Activated CD8-positive, alpha-beta memory T cell treated with anti-CD3 and anti-CD28 coated beads, Interleukin-2, amount 10 ng/mL, durations not matched to agents 7 days and 5 days (primary cell): ENCODE measurements at regions not wholly inside any gene's neighbourhood (a gene's known extent, or its start where the extent isn't known, plus 50 kb on each side); places are given as distances from the start of the nearest gene placed in this dataset.

ENCODE experiments used
- ATAC-seq: fragments of 150-1000 bp; cut with Tn5 transposase; one replicate; pipeline ENCODE4 v1.10.0; 2021; ENCODE audit warnings: moderate library complexity
- CTCF ChIA-PET: fragments of 350-600 bp; sonication (Branson Sonifier 250); formaldehyde crosslinking; loops from one replicate; lab custom pipeline; 2021; ENCODE audit warnings: antibody characterized with exemption; lab: Charles Lee
- DNase-seq: peaks from one replicate; pipeline ENCODE4 v3.0.0-alpha.2; 2020
- H3K27ac Mint-ChIP-seq: one replicate; pipeline ENCODE4 v1.8.0; 2021; ENCODE audit warnings: mild to moderate bottlenecking, mixed read lengths
- H3K27me3 Mint-ChIP-seq: one replicate; pipeline ENCODE4 v1.8.0; 2021; ENCODE audit warnings: mixed read lengths
- H3K36me3 Mint-ChIP-seq: one replicate; pipeline ENCODE4 v1.8.0; 2021; ENCODE audit warnings: mild to moderate bottlenecking, mixed read lengths
- H3K4me1 Mint-ChIP-seq: one replicate; pipeline ENCODE4 v1.8.0; 2021; ENCODE audit warnings: mixed read lengths
- H3K4me3 Mint-ChIP-seq: one replicate; pipeline ENCODE4 v1.8.0; 2021; ENCODE audit warnings: mild to moderate bottlenecking, moderate library complexity, mixed read lengths
- H3K9me3 Mint-ChIP-seq: one replicate; pipeline ENCODE4 v1.8.0; 2022; ENCODE audit warnings: low read depth, mixed read lengths

DNA sequence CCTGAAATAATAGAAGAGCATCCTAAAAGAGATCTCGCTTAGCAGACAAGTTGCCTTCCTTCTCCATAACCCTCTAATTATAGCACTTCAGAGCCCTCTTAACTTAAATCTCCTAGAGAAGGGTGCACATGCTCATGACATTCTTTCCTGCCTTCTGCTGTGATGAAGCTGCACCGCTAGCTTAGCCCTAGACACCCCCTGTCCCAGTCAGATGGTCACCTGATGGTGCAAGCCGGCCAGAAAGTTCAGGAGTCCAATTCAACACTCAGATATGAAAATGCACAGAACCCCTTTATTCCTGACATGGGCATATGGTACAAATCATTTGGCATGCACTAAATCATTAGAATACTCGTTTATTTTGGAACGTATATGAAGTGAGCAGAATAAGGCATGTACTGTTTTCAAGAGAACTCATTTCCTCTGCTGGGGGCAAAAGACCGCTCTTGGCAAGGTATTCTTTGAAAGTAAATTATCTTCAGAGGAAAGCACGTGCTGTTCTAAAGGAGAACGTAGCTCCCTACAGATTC is 420.4 kb upstream of the PROK2 start:
- no peaks in the 10 kb centered on the region for H3K9me3 Mint-ChIP-seq

DNA sequence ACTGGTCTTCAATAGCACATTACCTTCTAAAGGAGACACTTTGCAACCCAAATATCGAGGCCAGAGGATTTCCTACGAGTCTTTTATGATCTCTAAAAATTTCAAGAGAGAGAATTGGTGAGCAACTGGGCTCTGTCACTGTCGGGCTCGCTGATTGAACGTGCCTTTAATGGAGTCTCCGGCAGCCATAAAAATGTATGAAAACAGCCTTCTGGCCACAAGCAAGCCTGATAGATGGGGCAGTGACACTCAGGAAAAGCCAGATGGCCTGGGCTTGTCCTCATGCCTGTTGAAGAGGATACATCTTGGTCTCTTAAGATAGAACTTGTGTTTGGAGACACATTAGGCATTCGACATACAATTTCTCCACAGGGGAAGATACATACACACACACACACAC is 419.5 kb upstream of the PROK2 start:
- no peak overlapping the region for H3K4me3 Mint-ChIP-seq
- DNase-seq: no peak
- H3K27me3 Mint-ChIP-seq: peaks cover 25% of the 10 kb centered on the region
- H3K9me3 Mint-ChIP-seq: peaks cover 3% of the 10 kb centered on the region
- no peak for ATAC-seq
- no peaks in the 10 kb centered on the region for H3K4me1 Mint-ChIP-seq
- CTCF ChIA-PET: no interaction called here
- H3K27ac Mint-ChIP-seq: no peak overlapping the region
- H3K36me3 Mint-ChIP-seq: peaks cover 2% of the 10 kb centered on the region

More for the DNA sequence above, 420.4 kb upstream of the PROK2 start:
- Mint-ChIP-seq H3K27ac (no peak overlapping the region), H3K27me3 (peaks cover 31% of the 10 kb centered on the region), H3K4me3 (no peak overlapping the region), H3K36me3 (peaks cover 2% of the 10 kb centered on the region), H3K4me1 (no peaks in the 10 kb centered on the region)
- CTCF ChIA-PET: no interaction called here
- no peak for ATAC-seq
- DNase-seq: no peak

DNA sequence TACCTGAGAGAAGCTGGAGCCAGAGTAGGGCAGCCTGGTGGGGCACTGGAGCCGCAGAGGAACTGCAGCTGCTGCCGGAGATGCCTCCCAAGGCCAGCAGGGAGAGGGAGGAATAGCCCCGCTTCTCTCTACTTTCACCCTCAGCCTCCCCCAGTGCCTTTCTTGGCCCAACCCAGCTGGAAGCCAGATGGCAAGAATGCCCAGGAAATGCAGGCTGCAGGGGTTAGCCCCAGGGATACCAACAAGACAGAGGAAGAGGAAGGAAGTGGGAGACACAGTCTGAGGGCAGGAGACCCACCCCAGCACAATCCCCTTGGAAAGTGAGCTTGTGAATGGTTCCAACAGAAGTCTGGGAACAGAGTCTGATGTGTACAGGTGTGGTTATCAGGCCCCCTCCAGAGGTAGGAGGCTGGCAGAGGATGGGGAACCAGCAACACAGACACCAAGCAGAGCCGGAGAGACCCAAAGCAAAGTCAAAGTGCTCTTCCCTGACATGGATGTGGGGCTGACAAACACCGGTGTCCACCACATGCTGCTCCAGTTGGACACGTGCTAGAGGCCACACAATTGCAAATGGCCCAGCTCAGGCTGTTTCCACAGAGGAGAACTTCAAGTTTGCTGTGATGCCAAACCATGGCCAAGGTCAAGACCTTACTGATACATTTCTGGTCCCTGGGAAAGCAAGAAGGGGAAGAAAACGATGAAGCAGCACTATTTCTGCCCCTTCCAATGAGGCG is 418.8 kb upstream of the PROK2 start:
- ATAC-seq: no peak
- Mint-ChIP-seq H3K27ac (no peak overlapping the region), H3K4me3 (no peak overlapping the region), H3K27me3 (peaks cover 21% of the 10 kb centered on the region), H3K9me3 (peaks cover 5% of the 10 kb centered on the region), H3K36me3 (peaks cover 2% of the 10 kb centered on the region), H3K4me1 (no peaks in the 10 kb centered on the region)
- CTCF ChIA-PET: no interaction called here
- DNase-seq: no peak

DNA sequence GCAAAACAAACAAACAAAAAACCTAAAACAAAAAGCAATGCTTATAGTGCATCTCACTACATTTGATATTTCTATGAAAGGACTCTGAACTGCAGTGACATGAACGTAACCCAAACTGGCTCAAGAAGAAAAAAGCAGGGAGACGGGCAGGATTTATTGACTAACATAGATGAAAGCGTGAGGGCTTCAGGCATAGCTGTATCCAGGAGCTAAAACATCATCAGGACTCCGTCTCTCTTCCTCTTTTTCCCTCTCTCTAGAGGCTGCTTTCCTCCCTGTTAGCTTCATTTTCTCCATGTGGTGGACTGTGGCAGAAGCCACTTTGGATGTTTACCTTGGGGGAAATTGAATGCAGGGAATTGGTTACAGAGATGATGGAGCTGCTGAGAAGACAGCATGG is 418.2 kb upstream of the PROK2 start:
- no peak for DNase-seq
- ATAC-seq: no peak
- Mint-ChIP-seq H3K4me3 (no peak overlapping the region), H3K27me3 (peaks cover 16% of the 10 kb centered on the region), H3K36me3 (peaks cover 2% of the 10 kb centered on the region), H3K4me1 (no peaks in the 10 kb centered on the region), H3K9me3 (peaks cover 5% of the 10 kb centered on the region), H3K27ac (no peak overlapping the region)
- CTCF ChIA-PET: no interaction called here

DNA sequence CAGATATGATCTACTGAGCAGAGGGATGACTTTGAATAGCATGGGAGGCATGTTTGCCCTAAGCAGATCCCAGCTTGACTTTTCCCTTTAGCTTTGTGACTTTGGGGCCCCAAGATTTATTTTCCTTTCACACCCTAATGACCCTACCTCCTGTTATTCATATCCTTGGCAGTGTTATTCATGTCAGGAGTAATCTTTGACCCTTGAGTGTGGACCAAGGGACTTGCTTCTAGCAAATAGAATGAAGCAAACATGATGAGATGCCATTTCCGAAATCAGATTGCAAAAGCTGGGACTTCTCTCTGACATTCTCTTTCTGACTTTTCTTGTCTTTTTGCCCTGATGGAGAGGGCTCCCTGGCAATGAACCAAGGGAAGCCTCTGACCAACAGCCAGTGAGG is 415.4 kb upstream of the PROK2 start:
- Mint-ChIP-seq H3K9me3 (peaks cover 5% of the 10 kb centered on the region), H3K4me3 (no peak overlapping the region), H3K4me1 (no peaks in the 10 kb centered on the region), H3K36me3 (peaks cover 2% of the 10 kb centered on the region), H3K27me3 (peaks cover 9% of the 10 kb centered on the region), H3K27ac (no peak overlapping the region)
- no peak for DNase-seq
- no peak for ATAC-seq
- CTCF ChIA-PET: no interaction called here

DNA sequence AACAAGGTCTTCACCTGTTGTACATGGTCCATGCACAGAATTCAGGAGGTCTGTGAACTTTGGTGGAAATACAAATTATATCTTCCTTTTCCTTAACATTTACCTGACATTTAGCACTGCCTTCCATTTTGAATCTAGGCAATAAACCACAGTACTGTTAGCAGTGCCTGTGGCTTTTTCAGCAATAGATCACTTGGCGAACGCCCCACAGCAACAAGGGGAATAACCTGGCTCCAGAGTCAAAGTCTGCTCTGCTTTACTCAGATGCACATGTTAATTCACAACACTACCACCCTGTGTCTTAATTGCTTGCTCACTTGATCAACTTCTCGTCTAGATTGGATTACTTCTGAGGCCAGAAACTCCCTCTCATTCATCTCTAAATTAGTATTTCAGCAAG is 414.6 kb upstream of the PROK2 start:
- ATAC-seq (no peak), DNase-seq (no peak)
- CTCF ChIA-PET: no interaction called here
- Mint-ChIP-seq H3K4me1 (no peaks in the 10 kb centered on the region), H3K27ac (no peak overlapping the region), H3K4me3 (no peak overlapping the region), H3K36me3 (peaks cover 2% of the 10 kb centered on the region), H3K27me3 (peaks cover 9% of the 10 kb centered on the region), H3K9me3 (peaks cover 5% of the 10 kb centered on the region)

DNA sequence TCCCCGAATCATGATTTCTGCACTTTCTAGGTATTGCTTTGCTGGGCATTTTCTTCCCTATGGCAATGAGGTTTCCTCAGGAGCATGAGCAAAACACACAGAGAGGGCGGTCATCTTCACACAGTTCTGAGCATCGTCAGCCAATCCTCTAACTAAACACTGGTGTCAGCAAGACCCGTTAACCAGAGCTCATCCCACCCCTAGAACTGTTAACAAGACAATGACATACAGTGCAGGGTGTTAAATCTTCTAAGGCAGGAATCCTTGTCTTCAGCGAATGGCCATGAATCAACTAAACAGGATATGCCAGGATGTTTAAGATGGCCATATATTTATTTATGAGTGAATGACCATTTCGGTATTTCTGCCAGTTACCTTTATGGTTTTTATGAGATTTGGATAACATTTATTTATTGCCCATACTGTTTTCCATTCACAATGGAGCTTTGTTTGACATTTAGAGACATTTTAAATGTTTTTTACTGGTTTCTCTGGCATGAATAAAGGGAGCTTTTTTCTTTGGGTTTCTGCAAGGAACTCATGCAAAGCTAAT is 411.5 kb upstream of the PROK2 start:
- CTCF ChIA-PET: no interaction called here
- Mint-ChIP-seq H3K27ac (no peak overlapping the region), H3K4me3 (no peak overlapping the region), H3K27me3 (peaks cover 6% of the 10 kb centered on the region), H3K4me1 (no peaks in the 10 kb centered on the region), H3K9me3 (peaks cover 8% of the 10 kb centered on the region), H3K36me3 (peaks cover 2% of the 10 kb centered on the region)
- ATAC-seq: no peak
- DNase-seq: no peak

DNA sequence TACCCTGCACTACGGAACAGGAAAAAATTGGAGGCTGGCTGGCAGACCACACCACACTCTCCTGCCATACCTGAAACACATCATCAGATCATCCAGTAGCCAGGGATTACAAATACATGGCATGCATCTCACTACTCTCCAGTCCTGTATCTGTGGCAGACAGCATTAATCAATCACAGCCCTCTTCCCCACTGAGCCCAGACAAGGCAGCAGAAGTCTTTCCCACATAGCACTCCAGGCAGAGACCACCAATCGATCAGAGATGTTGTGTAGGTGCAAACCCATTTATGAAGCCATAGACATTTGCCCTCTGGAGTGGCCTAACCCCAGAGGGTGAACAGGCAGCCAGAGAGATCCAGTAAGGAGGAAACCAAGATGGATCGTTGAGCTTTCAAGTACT is 410.9 kb upstream of the PROK2 start:
- CTCF ChIA-PET: no interaction called here
- Mint-ChIP-seq H3K9me3 (peaks cover 8% of the 10 kb centered on the region), H3K36me3 (peaks cover under 1% of the 10 kb centered on the region)

DNA sequence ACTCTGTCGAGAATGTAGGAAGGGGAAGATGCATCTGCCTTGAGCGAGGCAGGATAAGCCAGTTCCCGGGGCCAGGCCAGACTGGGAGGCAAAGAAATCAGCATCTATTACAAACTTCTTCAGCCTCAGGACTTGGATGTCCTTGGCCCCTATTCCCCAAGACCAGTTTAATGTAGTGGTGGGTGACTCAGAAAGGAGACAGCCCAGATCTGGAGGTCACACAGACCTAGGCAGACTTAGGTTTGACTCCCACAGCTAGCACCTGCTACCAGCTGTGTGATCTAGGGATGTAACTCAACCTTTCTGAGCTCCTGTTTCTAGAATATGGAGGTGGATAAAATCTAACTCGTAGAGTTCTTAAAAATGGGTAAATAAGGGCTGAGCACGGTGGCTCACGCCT is 409.5 kb upstream of the PROK2 start:
- H3K36me3 Mint-ChIP-seq: no peaks in the 10 kb centered on the region
- H3K27ac Mint-ChIP-seq: no peak overlapping the region
- CTCF ChIA-PET: no interaction called here
- H3K9me3 Mint-ChIP-seq: peaks cover 5% of the 10 kb centered on the region
- H3K4me3 Mint-ChIP-seq: no peak overlapping the region
- H3K27me3 Mint-ChIP-seq: peaks cover 6% of the 10 kb centered on the region
- no peaks in the 10 kb centered on the region for H3K4me1 Mint-ChIP-seq
- no peak for ATAC-seq
- DNase-seq: no peak

More for the DNA sequence above, 410.9 kb upstream of the PROK2 start:
- no peaks in the 10 kb centered on the region for H3K4me1 Mint-ChIP-seq
- no peak for DNase-seq
- H3K4me3 Mint-ChIP-seq: no peak overlapping the region
- no peak for ATAC-seq
- H3K27ac Mint-ChIP-seq: no peak overlapping the region
- H3K27me3 Mint-ChIP-seq: peaks cover 6% of the 10 kb centered on the region

DNA sequence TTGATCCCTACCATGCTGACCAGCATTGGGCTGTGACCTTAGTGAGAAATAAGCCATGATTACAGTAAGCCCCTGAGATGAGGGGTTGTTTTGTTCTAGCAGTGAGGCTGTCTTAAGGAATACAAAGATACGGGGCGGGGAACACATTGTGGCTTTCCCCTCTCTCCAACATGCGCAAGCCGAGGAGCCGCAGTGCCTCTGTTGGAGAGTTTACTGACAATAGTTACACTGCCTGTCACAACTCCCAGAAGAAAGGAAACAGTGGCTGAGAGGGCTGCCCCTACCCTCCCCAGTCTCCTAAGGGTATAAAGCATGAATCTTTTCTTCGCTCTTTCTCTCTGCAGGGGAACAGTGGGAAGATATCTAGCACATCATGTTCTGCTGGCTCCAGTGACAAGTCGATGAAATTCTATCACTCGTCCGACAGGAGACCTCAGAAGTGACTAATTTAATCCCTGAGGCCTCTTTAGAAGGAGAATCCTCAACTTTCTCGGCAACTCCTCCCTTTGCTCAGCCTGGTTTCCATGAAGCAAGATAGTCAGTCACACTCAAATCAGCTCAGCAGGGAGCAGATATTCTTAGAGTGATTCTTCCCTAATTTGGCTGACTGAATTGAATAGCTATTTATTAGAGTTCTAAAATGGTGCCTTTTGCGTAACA is 409.0 kb upstream of the PROK2 start:
- CTCF ChIA-PET: no interaction called here
- ATAC-seq: no peak
- H3K4me3 Mint-ChIP-seq: no peak overlapping the region

DNA sequence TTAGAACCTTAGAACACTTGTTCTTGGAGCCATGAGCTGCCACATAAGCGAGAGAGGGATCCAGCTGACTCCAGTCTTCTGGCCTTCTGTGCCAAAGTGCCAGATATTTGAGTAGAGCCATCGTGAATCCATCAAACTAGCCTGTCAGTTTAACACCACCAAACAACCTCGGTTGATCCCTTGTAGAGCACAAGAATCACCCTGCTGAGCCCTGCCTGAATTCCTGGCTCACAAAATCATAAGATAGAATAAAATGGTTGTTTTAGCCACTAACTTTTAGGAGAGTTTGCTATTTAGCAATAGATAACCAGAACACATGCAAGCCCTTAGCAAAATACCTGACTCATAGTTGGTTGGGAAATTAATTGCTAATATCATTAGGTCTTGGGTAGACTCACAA is 407.6 kb upstream of the PROK2 start:
- Mint-ChIP-seq H3K4me1 (no peaks in the 10 kb centered on the region), H3K4me3 (no peak overlapping the region), H3K27me3 (peaks cover 6% of the 10 kb centered on the region), H3K27ac (no peak overlapping the region), H3K9me3 (peaks cover 3% of the 10 kb centered on the region), H3K36me3 (no peaks in the 10 kb centered on the region)
- DNase-seq (no peak), ATAC-seq (no peak)
- CTCF ChIA-PET: no interaction called here

More for the DNA sequence above, 409.0 kb upstream of the PROK2 start:
- Mint-ChIP-seq H3K4me1 (no peaks in the 10 kb centered on the region), H3K27me3 (peaks cover 6% of the 10 kb centered on the region), H3K9me3 (peaks cover 3% of the 10 kb centered on the region), H3K36me3 (no peaks in the 10 kb centered on the region), H3K27ac (no peak overlapping the region)
- no peak for DNase-seq

DNA sequence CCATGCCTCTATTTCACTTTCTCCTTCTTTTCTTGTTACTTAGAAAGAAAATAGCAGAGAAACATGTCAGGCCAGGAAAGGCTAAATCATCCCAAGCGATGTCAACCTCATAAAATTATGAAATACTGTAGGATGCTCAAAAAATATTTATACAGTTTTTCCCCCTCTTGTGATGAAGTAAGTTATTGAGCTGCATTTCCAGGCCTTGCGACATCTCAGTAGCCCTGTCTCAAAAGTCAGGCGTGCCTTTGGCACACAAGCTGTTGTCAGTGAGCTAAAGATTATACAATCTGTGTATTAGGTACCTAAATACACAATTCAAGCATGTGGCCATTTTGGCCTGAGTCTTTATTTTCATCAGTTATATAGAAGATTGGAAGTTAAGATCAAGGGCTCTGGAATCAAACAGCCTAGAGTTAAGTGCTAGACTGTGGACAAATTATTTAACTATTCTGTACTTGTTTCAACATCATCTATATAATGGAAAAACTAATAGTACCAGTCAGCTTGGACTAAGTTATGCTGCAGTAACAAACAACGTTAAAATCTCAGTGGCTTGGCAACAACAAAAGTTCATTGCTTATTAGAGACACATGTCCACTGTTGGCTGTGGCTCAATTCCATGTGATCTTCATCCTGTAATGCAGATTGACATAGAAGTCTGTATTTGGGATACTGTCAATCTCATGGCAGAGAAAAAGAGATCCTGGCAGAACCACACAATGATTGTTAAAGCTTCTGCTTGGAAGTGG is 406.4 kb upstream of the PROK2 start:
- Mint-ChIP-seq H3K27me3 (peaks cover 6% of the 10 kb centered on the region), H3K9me3 (peaks cover 3% of the 10 kb centered on the region), H3K36me3 (no peaks in the 10 kb centered on the region), H3K4me1 (no peaks in the 10 kb centered on the region), H3K27ac (no peak overlapping the region), H3K4me3 (no peak overlapping the region)
- DNase-seq (no peak), ATAC-seq (no peak)
- CTCF ChIA-PET: no interaction called here

DNA sequence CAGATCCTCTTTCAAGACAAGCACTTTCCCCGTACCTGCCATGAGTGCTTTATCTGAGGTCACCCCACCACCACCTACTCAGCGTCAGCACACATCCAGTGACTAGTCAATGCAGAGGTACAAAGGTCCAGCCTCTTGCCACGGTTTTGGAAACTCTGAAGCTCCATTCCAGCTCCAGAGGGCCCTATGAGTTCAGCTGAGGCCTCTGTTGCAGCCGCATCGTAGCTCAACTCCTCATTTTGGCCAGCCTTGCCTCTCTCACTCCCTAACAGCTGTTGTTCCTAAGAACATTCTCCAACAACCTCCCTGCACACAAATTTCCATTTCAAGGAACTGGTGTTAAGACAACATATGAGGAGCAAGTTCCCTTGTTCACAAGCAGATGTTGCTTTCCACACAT is 405.1 kb upstream of the PROK2 start:
- peaks cover 3% of the 10 kb centered on the region for H3K27me3 Mint-ChIP-seq
- DNase-seq (no peak), ATAC-seq (no peak)
- H3K27ac Mint-ChIP-seq: no peak overlapping the region
- no peaks in the 10 kb centered on the region for H3K36me3 Mint-ChIP-seq
- CTCF ChIA-PET: no interaction called here
- no peaks in the 10 kb centered on the region for H3K4me1 Mint-ChIP-seq
- H3K4me3 Mint-ChIP-seq: no peak overlapping the region
- peaks cover 3% of the 10 kb centered on the region for H3K9me3 Mint-ChIP-seq
